Endothelial cell of umbilical vein (primary cell): ENCODE measurements at regions not wholly inside any gene's neighbourhood (a gene's known extent, or its start where the extent isn't known, plus 50 kb on each side); places are given as distances from the start of the nearest gene placed in this dataset.

Experiments
- BruUV-seq: library from RNA; stranded (reverse); fragments of 400-500 nt; replicated peaks from 2 replicates; lab custom pipeline; 2021; lab: Mats Ljungman, UMichigan
- CTCF ChIA-PET: fragments of 300-600, 350-600 bp; sonication (Branson Sonifier 250); formaldehyde crosslinking; loops from one replicate; lab custom pipeline; 2021; ENCODE audit warnings: antibody characterized with exemption, inconsistent platforms; lab: Charles Lee
- POLR2A ChIA-PET: fragments of 300-600, 350-600 bp; sonication (Branson Sonifier 250); formaldehyde crosslinking; loops from one replicate; lab custom pipeline; 2021; ENCODE audit warnings: antibody characterized with exemption, inconsistent platforms; lab: Charles Lee
- DNase-seq: peaks from one replicate; pipeline ENCODE4 v3.0.0-alpha.2; 2011; ENCODE audit warnings: low read depth, low spot score
- FAIRE-seq: peaks from 2 replicates; lab custom pipeline; 2011; peaks lifted over from hg19 to GRCh38; lab: Jason Lieb, UNC
- H2AFZ ChIP-seq: 2 replicates; pipeline ENCODE4 v1.6.0; 2012; ENCODE audit warnings: low read depth, low read length, control low read depth, inconsistent platforms
- H3K27ac ChIP-seq: 2 replicates; pipeline ENCODE4 v1.5.1; 2011; ENCODE audit warnings: low read depth, mild to moderate bottlenecking, control low read depth, low read length, moderate library complexity; ENCODE audit not compliant: insufficient read depth
- H3K27me3 ChIP-seq, 2 experiments: 2 replicates each; pipeline versions ENCODE4 v1.6.0 to v1.6.1; 2011; ENCODE audit warnings: low read length in 2 of 2, mixed read lengths in 1 of 2; ENCODE audit not compliant: control insufficient read depth in 2 of 2, insufficient read depth in 2 of 2
- H3K36me3 ChIP-seq, 2 experiments: 2 replicates in 1 of 2; 3 replicates in 1 of 2; pipeline ENCODE4 v1.5.1; 2011; ENCODE audit warnings: low read length in 2 of 2, mild to moderate bottlenecking in 1 of 2, moderate library complexity in 1 of 2; ENCODE audit not compliant: control insufficient read depth in 2 of 2, insufficient read depth in 2 of 2; ENCODE audit errors: extremely low read depth in 1 of 2
- H3K4me1 ChIP-seq: 3 replicates; pipeline ENCODE4 v1.5.1; 2011; ENCODE audit warnings: mild to moderate bottlenecking, low read length; ENCODE audit not compliant: control insufficient read depth, insufficient read depth; ENCODE audit errors: extremely low read depth
- H3K4me2 ChIP-seq: 2 replicates; pipeline ENCODE4 v1.6.1; 2011; ENCODE audit warnings: low read length, control low read depth, mixed read lengths; ENCODE audit not compliant: insufficient read depth
- H3K4me3 ChIP-seq, 3 experiments: fragments of 200-600 bp in 1 of 3; sonication (generic), shearing (Covaris generic) in 1 of 3; replicated peaks in 1 of 3; 2 replicates each; pipeline ENCODE4 v1.5.1; 2011 to 2016; ENCODE audit warnings: control low read depth in 3 of 3, low read length in 3 of 3, mild to moderate bottlenecking in 2 of 3, inconsistent platforms in 1 of 3, low read depth in 1 of 3, moderate library complexity in 1 of 3; ENCODE audit not compliant: insufficient read depth in 1 of 3
- H3K79me2 ChIP-seq: 2 replicates; pipeline ENCODE4 v1.6.0; 2012; ENCODE audit warnings: low read length, inconsistent platforms; ENCODE audit not compliant: control insufficient read depth, insufficient read depth
- H3K9ac ChIP-seq: replicated peaks from 2 replicates; pipeline ENCODE3; 2011; ENCODE audit warnings: low read length, control low read depth; ENCODE audit not compliant: insufficient read depth; ENCODE audit errors: extremely low read depth
- H3K9me1 ChIP-seq: replicated peaks from 3 replicates; pipeline ENCODE4 v1.6.0; 2011; ENCODE audit warnings: mild to moderate bottlenecking, low read length; ENCODE audit not compliant: control insufficient read depth, insufficient read depth; ENCODE audit errors: extremely low read depth
- H3K9me3 ChIP-seq: replicated peaks from 2 replicates; pipeline ENCODE4 v1.5.1; 2012; ENCODE audit warnings: low read length, inconsistent platforms; ENCODE audit not compliant: control insufficient read depth, insufficient read depth
- H4K20me1 ChIP-seq: replicated peaks from 2 replicates; pipeline ENCODE3; 2011; ENCODE audit warnings: mild to moderate bottlenecking, low read length; ENCODE audit not compliant: control insufficient read depth, insufficient read depth; ENCODE audit errors: extremely low read depth
- CTCF ChIP-seq, 2 donors: IDR thresholded peaks; 1 replicate in 1 of 2; 2 replicates in 1 of 2; pipeline ENCODE4 v1.5.1; 2011; ENCODE audit warnings: low read length in 2 of 2, mild to moderate bottlenecking in 2 of 2, moderate library complexity in 2 of 2, control low read depth in 1 of 2, inconsistent platforms in 1 of 2, low read depth in 1 of 2; ENCODE audit not compliant: insufficient read depth in 1 of 2; ENCODE audit errors: extremely low read depth in 1 of 2
- EZH2 ChIP-seq: IDR thresholded peaks from 2 replicates; pipeline ENCODE4 v1.6.1; 2012; ENCODE audit warnings: borderline replicate concordance, low read depth, mild to moderate bottlenecking, moderate library complexity, low read length, inconsistent platforms; ENCODE audit not compliant: severe bottlenecking
- FOS ChIP-seq: IDR thresholded peaks from 2 replicates; pipeline ENCODE4 v1.6.1; 2011; ENCODE audit warnings: mild to moderate bottlenecking, low read length, moderate library complexity, borderline replicate concordance; ENCODE audit not compliant: insufficient read depth
- GATA2 ChIP-seq: IDR thresholded peaks from 2 replicates; pipeline ENCODE4 v1.7.0; 2011; ENCODE audit warnings: low read depth, mild to moderate bottlenecking, moderate library complexity, mixed read lengths, low read length; ENCODE audit not compliant: insufficient read length, insufficient read depth
- JUN ChIP-seq: IDR thresholded peaks from 2 replicates; pipeline ENCODE4 v1.6.1; 2011; ENCODE audit warnings: borderline replicate concordance, low read depth; ENCODE audit not compliant: insufficient read length, insufficient read depth
- MAX ChIP-seq: IDR thresholded peaks from 2 replicates; pipeline ENCODE4 v1.6.1; 2011; ENCODE audit not compliant: insufficient read depth, insufficient read length
- MYC ChIP-seq: IDR thresholded peaks from one replicate; pipeline ENCODE4 v1.6.1; 2011; ENCODE audit warnings: mild to moderate bottlenecking, low read depth, low read length
- POLR2A ChIP-seq: IDR thresholded peaks from 2 replicates; pipeline ENCODE4 v1.6.1; 2012; ENCODE audit warnings: low read depth, mild to moderate bottlenecking, control low read depth, low read length
- POLR2AphosphoS5 ChIP-seq: IDR thresholded peaks from 2 replicates; pipeline ENCODE4 v1.6.1; 2012; ENCODE audit warnings: low read depth, mild to moderate bottlenecking, control low read depth, low read length, moderate library complexity; ENCODE audit not compliant: insufficient read depth
- dilution Hi-C: fragments of 300-500 bp; cut with MboI; formaldehyde crosslinking; loops from one replicate; pipeline ENCODE4 v1.15.0; 2019; ENCODE audit warnings: low sequenced_read_pairs; ENCODE audit not compliant: extremely low pct_ligation_motif_present
- intact Hi-C: fragments of 100-400 bp; cut with micrococcal nuclease; formaldehyde crosslinking; loops from one replicate; pipeline ENCODE4 v1.10.0; 2022

- Histone ChIP-seq H3K4me3 (no peak overlapping the region), H3K9me3 (no peaks in the 10 kb centered on the region), H3K27ac (no peak overlapping the region), H2AFZ (no peak overlapping the region), H3K79me2 (no peaks in the 10 kb centered on the region), H3K4me1 (no peaks in the 10 kb centered on the region), H3K27me3 (no peaks in the 10 kb centered on the region), H3K9ac (no peak overlapping the region), H3K9me1 (no peaks in the 10 kb centered on the region), H3K4me2 (no peak overlapping the region), H4K20me1 (no peaks in the 10 kb centered on the region), H3K36me3 (no peaks in the 10 kb centered on the region)
- dilution Hi-C loops (no loop called here), intact Hi-C loops (no loop called here)
- no peak for FAIRE-seq
- CTCF ChIA-PET, result no interaction called here
- POLR2A ChIA-PET, result no interaction called here
- no TSS peak for BruUV-seq
- DNase-seq, result no peak
- TF ChIP-seq POLR2AphosphoS5, result no peak
- no peak for TF ChIP-seq MYC
- TF ChIP-seq EZH2, result no peak
- TF ChIP-seq GATA2, result no peak
- TF ChIP-seq JUN, result no peak
- no peak for TF ChIP-seq MAX
- no peak for TF ChIP-seq FOS
- no peak for TF ChIP-seq POLR2A
- TF ChIP-seq CTCF (IDR thresholded peaks at IDR 0.05; ENCODE audit: extremely low read depth in 1 of 2, insufficient read depth in 1 of 2, low read depth in 1 of 2, low read length in 2 of 2), result no peak
Measured at GRCh38 chr6:14647357-14647756, 529.8 kb downstream of the CD83 start.
